GM21529 (cell line): ENCODE measurements at regions not wholly inside any gene's neighbourhood (a gene's known extent, or its start where the extent isn't known, plus 50 kb on each side); places are given as distances from the start of the nearest gene placed in this dataset.
"Not testable (repeated sequence)": the region's sequence is repeated elsewhere in the genome, so short reads cannot be mapped to it uniquely, and the experiment has no call there.

Experiments
- ATAC-seq: cut with Tn5 transposase; IDR thresholded peaks from one replicate; pipeline ENCODE4 v1.9.1; 2021; ENCODE audit not compliant: unreplicated experiment

DNA sequence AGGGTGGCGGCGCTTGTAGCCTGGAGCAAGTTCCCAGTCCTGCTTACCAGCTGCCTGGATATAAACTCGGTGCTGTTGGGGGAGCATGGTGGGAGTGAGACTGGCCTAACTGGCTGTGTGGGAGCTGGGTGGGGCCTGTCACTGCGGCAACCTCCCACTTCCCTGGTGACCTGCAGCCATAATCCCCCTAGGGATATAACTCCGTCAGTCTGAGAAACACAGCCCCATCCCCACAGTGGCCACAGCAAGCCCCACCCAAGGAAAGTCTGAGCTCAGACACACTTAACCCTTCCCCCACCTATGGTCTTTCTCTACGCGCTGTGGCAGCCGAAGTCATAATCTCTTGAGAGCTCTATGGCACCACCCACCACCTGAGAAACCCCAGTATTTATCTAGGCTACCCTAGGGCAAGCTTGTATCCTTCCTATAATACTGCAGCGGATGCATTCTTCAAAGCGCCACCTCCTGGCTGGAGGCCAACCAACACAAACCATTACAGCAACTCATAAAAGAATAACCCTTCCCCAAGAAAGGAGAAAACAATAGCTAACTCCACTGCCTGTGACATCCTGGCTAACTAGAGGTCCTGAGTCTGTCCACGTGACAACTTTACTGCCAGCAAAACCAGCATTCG lies 57.4 kb downstream of the ZNF648 start:
- ATAC-seq: no peak

DNA sequence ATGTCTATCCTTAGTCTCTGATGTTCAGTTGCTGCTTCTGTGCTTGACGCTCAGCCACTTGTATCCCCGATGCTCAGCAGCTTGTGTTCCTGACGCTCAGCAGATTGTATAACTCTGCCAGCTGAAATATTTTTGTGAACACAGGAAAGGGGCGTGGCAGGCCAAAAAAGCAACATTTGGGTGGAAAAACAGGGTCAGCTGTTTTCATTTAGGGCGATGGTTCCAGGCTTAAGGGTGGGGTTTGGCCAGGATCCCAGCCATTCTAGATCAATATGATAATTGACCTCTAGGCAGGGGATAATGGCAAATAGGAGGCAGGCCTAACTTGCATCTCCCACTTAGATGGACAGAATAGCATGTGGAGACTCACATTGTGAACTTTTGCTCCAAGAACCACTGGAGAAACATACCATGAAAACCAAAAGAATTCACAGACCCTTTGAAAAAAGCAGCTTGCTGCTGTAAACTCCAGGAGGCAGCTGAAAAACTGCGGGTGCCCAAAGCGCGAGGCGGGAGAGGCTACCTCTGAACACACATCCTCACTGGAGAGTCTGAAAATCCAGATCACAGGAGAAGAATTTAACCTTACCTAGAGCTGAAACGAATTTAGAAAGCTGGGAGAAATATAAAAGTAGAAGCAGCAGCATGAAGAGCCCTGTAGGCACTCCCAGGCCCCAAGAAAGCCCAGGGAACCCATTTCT lies 58.3 kb downstream of the ZNF648 start:
- no peak for ATAC-seq

- ATAC-seq: no peak
These were observed 58.9 kb downstream of the ZNF648 start for GRCh38 chr1:182002570-182002969.

- ATAC-seq: no peak
These were observed 62.7 kb downstream of the ZNF648 start for GRCh38 chr1:181998858-181999257.

DNA sequence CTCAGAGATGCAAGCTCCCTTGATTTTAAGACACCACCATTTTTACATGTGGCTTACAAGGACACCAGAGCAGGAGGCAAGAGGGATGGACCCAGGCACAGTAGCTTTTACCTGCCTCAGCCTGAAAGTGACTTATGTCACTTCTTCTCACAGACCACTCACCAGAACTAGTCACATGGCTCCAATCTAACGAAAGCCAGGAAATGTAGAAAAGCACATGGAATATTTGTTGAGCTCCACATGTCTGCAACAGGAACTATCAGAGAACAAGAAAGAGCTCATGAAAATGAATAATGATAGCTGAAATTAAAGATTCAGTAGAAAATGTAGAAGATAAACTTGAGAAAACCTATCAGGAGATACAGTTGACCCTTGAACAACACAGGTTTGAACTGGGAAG lies 69.4 kb downstream of the ZNF648 start:
- no peak for ATAC-seq

GRCh38 chr1:181990728-181991127 lies 70.8 kb downstream of the ZNF648 start:
- ATAC-seq: no peak

GRCh38 chr1:181989261-181989920 lies 72.1 kb downstream of the ZNF648 start:
- ATAC-seq: no peak

DNA sequence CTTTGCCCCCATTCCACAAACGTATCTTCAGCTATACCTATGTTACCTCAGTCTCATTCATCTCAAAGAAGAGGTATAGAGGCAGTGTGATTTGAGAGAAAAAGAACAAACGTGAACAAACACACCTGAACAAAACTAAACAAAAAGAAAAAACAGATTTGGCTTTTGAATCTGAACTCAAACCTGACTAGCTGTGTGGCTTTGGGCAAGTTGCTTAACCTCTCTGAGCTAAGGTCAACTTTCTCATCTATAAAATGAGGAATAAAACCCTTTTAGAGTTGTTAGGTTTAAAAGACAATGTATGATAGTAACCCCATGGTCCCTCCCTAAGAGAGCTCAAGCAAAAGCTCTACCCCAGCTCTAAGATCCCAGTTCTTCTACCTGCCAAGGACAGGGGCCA lies 73.5 kb downstream of the ZNF648 start:
- no peak for ATAC-seq

DNA sequence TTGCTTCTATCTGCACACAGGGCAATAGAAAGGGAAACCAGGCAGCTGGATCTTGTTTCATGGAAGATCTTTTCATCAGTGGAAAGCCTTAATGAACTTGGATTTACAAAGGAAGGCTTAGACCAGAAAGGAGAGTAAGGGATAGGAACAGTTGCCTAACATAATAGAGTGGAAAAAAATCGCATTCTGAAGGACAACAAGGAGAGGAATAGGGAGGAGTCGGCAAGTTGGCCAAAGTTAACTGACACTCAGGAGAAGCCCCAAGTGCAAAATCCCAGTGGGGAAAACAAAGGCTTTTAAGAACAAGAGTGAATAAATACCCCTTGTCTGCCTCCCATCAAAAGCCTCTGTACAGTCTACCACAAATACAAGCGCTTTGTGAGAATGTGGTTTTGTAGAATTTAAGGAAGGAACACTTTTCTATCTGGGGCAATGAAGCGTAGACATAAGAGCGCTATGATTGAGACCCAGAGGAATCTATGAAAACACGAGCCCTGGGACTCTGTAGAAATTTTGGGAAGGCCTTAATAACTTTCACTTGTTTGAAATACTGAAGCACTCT lies 74.1 kb downstream of the ZNF648 start:
- no peak for ATAC-seq

- ATAC-seq: no peak
These were observed 74.6 kb downstream of the ZNF648 start for GRCh38 chr1:181986907-181987305.

- ATAC-seq: no peak
These were observed 75.3 kb downstream of the ZNF648 start for GRCh38 chr1:181985936-181986906.

GRCh38 chr1:181985281-181985680 lies 76.2 kb downstream of the ZNF648 start:
- no peak for ATAC-seq

- ATAC-seq: no peak
These were observed 77.5 kb downstream of the ZNF648 start for GRCh38 chr1:181984006-181984405.

DNA sequence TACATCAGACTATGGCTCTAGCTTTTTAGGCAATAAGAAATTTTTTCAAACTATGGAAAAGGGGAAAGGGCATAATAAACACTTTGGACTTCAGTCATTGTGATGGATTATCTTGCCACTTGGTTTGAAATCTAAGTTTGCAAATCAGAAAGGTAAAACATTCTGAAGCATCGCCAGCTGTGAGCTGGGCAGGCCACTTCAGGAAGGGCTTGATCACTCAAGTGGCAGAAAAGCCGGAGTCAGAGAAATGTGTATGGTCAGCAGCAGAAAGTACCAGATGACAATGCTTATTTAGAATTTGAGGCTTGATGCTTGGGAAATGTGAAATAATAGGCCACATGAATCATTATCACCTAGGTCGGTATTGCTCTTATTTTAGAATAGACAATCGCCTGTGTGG lies 79.7 kb downstream of the ZNF648 start:
- no peak for ATAC-seq

DNA sequence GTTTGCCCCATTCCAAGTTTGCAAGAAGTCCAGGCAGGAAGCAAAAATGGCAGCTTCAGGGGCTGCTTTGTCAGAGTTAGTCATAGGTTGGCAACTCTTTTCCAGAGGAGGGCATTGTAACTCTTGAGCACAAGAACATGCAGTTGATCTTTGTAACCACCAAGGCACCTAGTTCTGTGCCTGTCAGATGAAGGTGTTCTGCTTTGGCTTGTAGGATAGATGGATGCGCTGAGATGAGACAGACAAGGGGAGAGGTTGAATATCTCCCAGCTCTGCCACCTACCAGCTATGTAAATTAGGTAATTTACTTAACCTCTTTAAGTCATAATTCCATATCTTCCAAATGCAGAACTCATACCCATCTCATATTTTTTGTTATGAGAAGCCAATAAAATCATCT lies 89.3 kb downstream of the ZNF648 start:
- ATAC-seq: no peak

- no peak for ATAC-seq
These were observed 90.1 kb downstream of the ZNF648 start for GRCh38 chr1:181971424-181971823.

DNA sequence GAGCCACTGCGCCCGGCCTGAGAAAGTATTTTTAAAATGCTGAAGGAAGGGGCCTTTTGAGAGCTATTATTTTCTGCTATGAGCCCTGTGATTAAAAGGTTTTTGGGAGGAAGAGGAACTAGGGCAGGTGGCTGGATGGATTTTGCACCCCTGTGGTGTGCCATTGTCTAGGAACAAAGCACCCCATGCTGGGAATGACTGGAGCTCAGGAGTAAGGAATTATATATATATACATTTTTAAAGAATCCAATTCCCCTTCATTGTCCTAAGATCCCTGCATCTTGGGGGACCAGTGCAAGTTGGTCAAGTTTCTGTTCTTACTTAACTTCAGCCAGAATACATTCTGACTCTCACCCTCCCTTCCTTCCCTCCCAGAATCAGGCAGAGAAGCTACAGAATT lies 91.6 kb downstream of the ZNF648 start:
- ATAC-seq: no peak

GRCh38 chr1:181954696-181955095 lies 106.8 kb downstream of the ZNF648 start:
- ATAC-seq: not testable (repeated sequence)

GRCh38 chr1:181954178-181954577 lies 107.3 kb downstream of the ZNF648 start:
- ATAC-seq: not testable (repeated sequence)

DNA sequence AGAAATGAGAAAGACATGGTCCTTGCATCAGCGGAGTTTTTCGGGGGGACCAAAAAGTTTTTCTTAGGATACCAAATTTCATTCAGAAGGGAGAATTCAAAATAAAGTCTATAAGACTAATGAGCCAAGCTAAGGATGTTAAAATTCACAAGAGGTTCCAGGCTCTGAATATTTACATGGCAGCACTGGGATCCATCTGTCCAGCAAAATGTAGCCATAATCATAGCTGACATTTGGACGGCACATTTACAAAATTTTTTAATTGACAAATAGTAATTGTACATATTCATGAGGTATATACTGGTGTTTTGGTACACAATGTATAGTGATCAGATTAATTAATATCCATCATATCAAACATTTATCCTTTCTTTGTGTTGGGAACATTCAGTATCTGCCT lies 107.9 kb downstream of the ZNF648 start:
- no peak for ATAC-seq

DNA sequence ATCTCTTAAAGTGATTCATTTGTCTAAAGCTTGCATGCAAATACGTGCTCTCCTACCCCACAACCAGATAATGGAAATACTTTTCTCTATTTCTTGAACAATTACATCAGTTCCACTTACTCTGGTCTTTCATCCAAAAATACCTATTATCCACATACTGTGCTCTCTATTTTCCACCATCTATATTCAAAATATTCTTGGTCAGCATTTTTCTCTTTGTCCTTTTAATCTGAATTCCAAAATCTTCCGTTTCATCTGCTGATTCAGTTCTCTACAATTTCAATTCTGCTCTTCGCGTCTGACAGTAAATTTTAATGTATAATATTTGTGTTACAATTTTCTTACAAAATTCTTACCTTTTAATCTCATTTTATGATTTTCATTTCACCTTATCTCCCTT lies 110.3 kb downstream of the ZNF648 start:
- no peak for ATAC-seq
